ENCODE measurements at regions not wholly inside any gene's neighbourhood (a gene's known extent, or its start where the extent isn't known, plus 50 kb on each side); places are given as distances from the start of the nearest gene placed in this dataset.

DNA sequence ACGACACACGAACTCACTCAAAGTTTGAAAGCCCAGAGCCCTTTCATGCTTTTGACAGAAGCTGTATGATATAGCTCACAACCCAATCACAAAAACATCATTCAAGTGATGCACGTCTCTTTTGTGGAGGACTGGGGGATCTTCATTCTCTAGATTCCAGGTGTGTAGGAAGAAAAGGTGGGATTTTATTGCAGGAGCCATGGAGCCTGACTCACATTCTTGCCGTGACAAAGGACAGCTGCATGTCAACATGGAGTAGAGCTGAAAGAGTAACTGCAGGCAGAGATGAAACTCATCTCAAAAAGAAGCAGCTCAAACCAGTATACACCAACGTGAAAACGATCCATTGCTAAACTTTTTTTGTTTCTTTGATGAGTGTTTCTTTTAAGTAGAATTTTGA, 50.9 kb upstream of the PDE1A start:
- intact Hi-C loops (cut with DNase I, micrococcal nuclease): no loop called here
- no peak overlapping the region for H3K4me3 ChIP-seq
- no peak for TF ChIP-seq CTCF (IDR thresholded peaks at IDR 0.05)
- H3K36me3 ChIP-seq (ENCODE audit: low read depth): no peaks in the 10 kb centered on the region
- no peaks in the 10 kb centered on the region for H3K9me3 ChIP-seq
- DNase-seq: no peak
- ATAC-seq: no peak
- H3K4me1 ChIP-seq (ENCODE audit: low read depth): no peaks in the 10 kb centered on the region

GRCh38 chr2:182481676-182482075, 54.8 kb upstream of the PDE1A start:
- intact Hi-C loops (cut with DNase I, micrococcal nuclease): no loop called here
- Histone ChIP-seq H3K4me3 (no peak overlapping the region), H3K9me3 (no peaks in the 10 kb centered on the region), H3K36me3 (ENCODE audit: low read depth) (no peaks in the 10 kb centered on the region), H3K4me1 (ENCODE audit: low read depth) (no peaks in the 10 kb centered on the region)
- ATAC-seq (no peak), DNase-seq (no peak)
- no peak for TF ChIP-seq CTCF (IDR thresholded peaks at IDR 0.05)

DNA sequence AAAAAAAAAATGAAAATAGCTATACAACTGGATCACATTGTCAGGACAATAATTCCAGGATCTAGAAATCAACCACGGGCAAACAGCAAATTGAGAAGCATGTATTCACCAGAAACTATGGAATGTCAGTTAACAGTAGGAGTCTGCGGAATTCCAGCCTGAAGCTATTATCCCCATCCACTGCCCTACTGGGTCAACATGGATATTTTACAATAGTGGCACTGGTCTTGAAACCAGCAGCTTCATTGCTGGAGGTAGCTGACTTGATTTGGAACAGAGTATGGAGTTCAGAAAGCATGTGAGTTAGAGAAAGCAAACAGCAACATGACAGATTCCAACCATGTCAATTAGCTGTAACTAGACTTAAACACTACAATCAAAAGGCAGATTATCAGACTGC, 55.7 kb upstream of the PDE1A start:
- Histone ChIP-seq H3K9me3 (no peaks in the 10 kb centered on the region), H3K36me3 (ENCODE audit: low read depth) (no peaks in the 10 kb centered on the region), H3K4me3 (no peak overlapping the region), H3K4me1 (ENCODE audit: low read depth) (no peaks in the 10 kb centered on the region)
- ATAC-seq (no peak), DNase-seq (no peak)
- intact Hi-C loops (cut with DNase I, micrococcal nuclease): no loop called here
- TF ChIP-seq CTCF (IDR thresholded peaks at IDR 0.05): no peak

GRCh38 chr2:182496596-182496995, 69.8 kb upstream of the PDE1A start:
- TF ChIP-seq CTCF (IDR thresholded peaks at IDR 0.05): no peak
- Histone ChIP-seq H3K4me3 (no peak overlapping the region), H3K36me3 (ENCODE audit: low read depth) (no peaks in the 10 kb centered on the region), H3K4me1 (ENCODE audit: low read depth) (no peaks in the 10 kb centered on the region), H3K9me3 (no peaks in the 10 kb centered on the region)
- DNase-seq (no peak), ATAC-seq (no peak)
- intact Hi-C loops (cut with DNase I, micrococcal nuclease): no loop called here

GRCh38 chr2:182499706-182500470, 73.1 kb upstream of the PDE1A start:
- TF ChIP-seq CTCF (IDR thresholded peaks at IDR 0.05): no peak
- H3K9me3 ChIP-seq: no peaks in the 10 kb centered on the region
- no peak for ATAC-seq
- DNase-seq: no peak
- H3K36me3 ChIP-seq (ENCODE audit: low read depth): no peaks in the 10 kb centered on the region
- no peaks in the 10 kb centered on the region for H3K4me1 ChIP-seq (ENCODE audit: low read depth)
- intact Hi-C loops (cut with DNase I, micrococcal nuclease): no loop called here
- H3K4me3 ChIP-seq: no peak overlapping the region

DNA sequence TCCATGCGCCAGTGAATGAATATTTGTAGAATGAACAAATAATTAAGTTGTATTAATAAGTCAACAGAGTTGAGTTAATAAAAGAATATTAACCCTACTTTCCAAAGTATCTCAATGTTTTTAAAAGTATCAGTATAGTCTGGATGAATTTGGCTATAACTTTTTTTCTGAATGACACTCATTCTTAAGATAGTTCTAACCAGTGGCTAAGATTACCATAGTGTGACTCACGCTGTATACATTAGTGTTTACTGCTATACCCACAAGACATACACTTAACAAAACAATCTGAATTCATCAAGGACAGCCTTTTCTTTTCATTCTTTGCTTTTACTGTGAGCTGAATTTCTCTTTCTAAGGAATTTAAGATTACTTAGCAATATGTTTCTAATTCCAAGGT, 77.0 kb upstream of the PDE1A start:
- no peak for DNase-seq
- ATAC-seq: no peak
- TF ChIP-seq CTCF (IDR thresholded peaks at IDR 0.05): no peak
- intact Hi-C loops (cut with DNase I, micrococcal nuclease): no loop called here
- Histone ChIP-seq H3K36me3 (ENCODE audit: low read depth) (no peaks in the 10 kb centered on the region), H3K4me1 (ENCODE audit: low read depth) (no peaks in the 10 kb centered on the region), H3K4me3 (no peak overlapping the region), H3K9me3 (no peaks in the 10 kb centered on the region)

All from mucosa of descending colon (tissue), 3 donors.